Body of pancreas (tissue), 4 donors: ENCODE measurements at regions not wholly inside any gene's neighbourhood (a gene's known extent, or its start where the extent isn't known, plus 50 kb on each side); places are given as distances from the start of the nearest gene placed in this dataset.

Source experiments
- CTCF ChIP-seq, 7 experiments: fragments of 450-650 bp in 4 of 7; fragments of 200-600 bp in 3 of 7; sonication (generic) in 3 of 7; IDR thresholded peaks; one replicate each; pipeline ENCODE4 v1.5.1; 2016 to 2019; ENCODE audit warnings: antibody characterized with exemption in 7 of 7
- POLR2A ChIP-seq, 3 donors: fragments of 450-650 bp; IDR thresholded peaks; one replicate each; pipeline ENCODE4 v1.6.1; 2016; ENCODE audit warnings: antibody characterized with exemption in 3 of 3, mild to moderate bottlenecking in 2 of 3

- TF ChIP-seq CTCF (IDR thresholded peaks at IDR 0.05) (no peak), POLR2A (IDR thresholded peaks at IDR 0.05) (no peak)
Observed at GRCh38 chr15:97456521-97457202, 503.8 kb upstream of the ARRDC4 start.
